Glomerular endothelial cell (primary cell): ENCODE measurements at regions not wholly inside any gene's neighbourhood (a gene's known extent, or its start where the extent isn't known, plus 50 kb on each side); places are given as distances from the start of the nearest gene placed in this dataset.
"Not testable (repeated sequence)": the region's sequence is repeated elsewhere in the genome, so short reads cannot be mapped to it uniquely, and the experiment has no call there.

ENCODE experiments used
- DNase-seq: peaks from one replicate; pipeline ENCODE4 v3.0.0-alpha.2; 2011; ENCODE audit warnings: low read depth, low spot score; ENCODE audit errors: extremely low read depth

DNA sequence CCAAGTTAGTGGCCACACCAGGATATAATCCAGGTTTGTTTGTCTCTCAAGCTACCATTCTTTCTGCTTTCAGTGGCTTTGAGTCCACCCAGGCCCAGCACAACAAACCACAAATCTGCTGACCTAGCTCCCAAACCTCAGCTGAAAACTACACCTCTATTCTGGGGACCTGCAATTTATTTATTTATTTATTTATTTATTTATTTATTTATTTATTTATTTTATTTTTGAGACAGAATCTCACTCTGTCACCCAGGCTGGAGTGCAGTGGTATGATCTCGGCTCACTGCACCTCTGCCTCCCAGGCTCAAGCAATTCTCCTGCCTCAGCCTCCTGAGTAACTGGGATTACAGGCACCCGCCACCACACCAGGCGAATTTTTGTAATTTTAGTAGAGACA lies 229.9 kb upstream of the BTG1 start:
- not testable (repeated sequence) for DNase-seq

DNA sequence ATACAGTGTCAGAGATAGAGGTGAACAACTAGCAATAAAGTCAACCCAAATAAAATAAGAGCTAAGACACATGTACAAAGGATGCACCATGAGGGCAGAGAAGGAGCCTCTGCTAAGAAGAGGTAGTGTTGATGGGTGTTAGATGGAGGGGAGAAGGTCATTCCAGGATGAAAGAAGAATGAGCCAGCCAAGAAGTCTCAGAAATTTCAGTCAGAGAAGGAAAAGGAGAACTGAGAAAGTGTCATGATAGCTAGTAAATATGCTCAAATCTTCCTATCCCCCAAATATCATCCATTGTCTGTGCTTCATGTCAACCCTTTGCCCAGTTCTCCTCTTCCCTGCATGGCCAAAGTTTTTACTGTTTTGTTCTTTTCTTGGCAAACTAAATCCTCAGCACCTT lies 225.2 kb upstream of the BTG1 start:
- no peak for DNase-seq

GRCh38 chr12:92369636-92370035 lies 224.0 kb upstream of the BTG1 start:
- DNase-seq, result no peak

GRCh38 chr12:92369056-92369455 lies 223.4 kb upstream of the BTG1 start:
- DNase-seq, result no peak

DNA sequence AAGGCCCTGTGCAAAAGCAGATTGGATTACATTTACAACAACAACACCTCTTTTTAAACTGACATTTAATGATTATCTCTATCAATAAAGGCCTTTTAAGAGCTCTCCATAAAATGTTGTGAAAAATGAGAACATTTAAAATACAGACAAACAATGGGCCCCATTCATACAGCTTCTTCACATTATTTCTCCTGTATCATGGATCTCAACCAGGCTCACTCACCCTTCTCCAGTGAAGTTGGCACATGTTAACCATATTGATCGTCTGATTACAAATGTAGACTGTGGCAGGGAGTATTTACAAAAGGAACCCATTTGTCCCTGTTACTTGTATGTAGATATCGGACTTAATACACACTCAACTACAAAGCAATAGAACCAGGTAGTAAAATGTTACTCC lies 220.2 kb upstream of the BTG1 start:
- DNase-seq, result no peak

GRCh38 chr12:92365333-92365732 lies 219.7 kb upstream of the BTG1 start:
- no peak for DNase-seq

GRCh38 chr12:92363295-92364146 lies 217.9 kb upstream of the BTG1 start:
- no peak for DNase-seq

DNA sequence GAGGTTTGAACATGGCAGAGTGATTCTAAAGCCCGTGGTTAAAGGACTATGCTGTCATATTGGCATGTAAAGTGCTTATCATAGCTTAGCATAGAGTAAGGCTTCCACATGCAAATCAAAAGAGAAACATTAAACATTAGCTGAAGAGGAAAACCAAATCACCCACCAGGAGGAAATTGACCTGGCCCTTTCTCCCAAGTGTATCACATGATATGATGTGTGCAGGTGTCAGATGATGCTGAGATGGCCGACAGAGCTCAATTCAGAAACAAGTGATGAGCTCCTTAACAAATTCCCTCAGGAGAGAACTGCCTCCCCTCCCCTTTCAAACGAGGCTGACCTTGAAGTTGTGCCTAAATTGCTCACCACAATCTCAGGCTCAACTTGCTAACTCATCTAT lies 217.1 kb upstream of the BTG1 start:
- DNase-seq, result no peak

DNA sequence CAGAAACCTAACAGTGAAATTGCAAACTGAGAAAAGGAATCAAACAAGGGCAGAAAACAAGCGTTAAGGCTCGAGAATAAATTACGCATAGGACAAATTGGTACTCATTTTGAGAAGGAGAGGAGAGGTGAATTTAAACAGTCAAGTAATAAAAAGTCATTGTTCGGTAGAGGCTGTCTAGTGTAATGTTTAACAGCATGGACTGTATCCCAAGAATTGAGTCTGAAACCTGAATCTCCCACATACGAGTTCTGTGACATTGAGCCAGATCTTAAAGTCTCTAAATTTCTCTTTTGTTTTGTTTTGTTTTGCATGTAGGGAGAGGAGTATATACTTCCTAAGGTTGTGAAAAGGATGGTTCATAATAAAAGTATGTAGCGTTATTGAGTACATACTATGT lies 216.5 kb upstream of the BTG1 start:
- no peak for DNase-seq

DNA sequence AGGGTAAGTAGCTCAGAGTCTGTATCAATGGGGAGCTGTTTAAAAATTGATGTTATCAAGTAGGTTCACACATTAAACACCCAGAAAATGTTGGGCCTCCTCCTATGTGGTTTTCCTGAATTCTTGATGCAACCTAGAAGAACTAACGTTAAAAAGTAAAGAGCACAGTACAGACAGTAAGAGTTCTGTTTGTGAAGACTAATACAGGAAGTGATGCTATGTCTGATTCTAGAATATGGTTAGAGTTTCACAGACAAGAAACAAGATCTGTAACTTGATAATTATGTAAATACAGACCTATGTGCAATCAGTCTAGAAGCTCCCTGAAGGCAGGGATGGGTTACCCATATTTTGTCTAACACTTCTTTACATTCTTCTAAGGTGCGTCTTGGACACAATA lies 214.9 kb upstream of the BTG1 start:
- DNase-seq, result no peak

DNA sequence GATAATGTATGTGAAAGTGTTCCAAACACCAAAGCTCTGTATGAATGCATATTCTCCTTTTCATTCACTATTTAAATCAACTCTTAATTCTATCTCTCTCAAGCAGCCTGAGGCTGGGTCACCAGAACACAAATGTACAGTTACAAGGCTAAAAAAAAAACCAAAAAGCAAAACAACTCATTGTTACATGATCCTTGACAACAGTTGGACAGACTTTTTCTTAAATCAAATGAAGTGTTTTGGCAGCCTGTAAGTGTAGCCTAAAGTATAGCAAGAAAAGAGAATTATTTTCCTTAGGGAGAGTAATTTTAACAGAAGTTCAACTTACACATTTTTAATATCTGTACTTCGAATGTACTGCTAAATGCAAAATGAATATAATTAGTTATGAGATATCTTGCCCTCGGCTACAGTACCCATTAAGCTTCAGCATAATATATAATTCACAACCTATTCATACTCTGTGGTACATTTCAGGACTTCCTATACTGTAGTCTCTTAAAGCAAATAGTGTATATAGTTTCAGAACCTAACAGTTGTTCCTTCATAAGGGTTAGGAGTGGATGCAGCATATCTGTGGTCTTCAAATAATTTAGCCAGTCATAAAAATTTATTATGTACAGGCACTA lies 214.0 kb upstream of the BTG1 start:
- no peak for DNase-seq

- DNase-seq, result no peak
Measured at GRCh38 chr12:92357584-92358261, 212.1 kb upstream of the BTG1 start.

DNA sequence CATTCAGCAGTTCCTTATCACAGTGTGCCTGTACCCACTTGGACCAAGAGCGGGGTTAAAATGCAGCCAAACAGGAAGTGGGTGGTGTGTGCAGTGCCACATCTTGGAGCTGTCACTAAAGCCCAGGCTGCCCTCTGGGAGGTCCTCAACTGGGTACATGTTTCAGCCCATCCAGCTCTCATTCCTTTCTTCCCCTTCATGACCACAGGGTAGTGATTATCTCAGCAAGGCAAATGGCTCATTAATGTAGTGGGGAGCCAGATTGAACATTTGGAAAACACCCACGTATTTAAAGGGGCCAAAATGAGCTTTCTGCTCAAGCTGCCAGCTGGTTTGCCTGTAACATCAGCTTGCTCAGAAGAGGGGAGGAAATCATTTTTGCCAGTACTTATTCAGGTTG lies 210.8 kb upstream of the BTG1 start:
- no peak for DNase-seq

DNA sequence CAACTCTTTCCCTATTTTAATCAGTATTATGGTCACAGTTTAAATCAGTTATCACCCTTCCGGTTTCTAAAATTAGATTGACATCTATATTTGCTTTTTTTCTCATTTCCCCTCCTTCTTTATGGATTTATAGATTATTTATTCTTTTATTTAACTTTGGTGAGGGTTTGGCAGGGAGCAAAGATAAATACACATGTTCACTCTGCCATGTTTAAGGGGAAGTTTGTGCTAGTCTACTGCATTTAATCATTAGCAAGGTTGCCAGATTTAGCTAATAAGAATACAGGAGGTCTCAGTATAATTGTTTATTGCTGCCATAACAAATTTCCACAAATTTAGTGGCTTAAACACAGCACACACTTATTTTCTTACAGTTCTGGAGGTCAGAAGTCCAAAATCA lies 204.0 kb upstream of the BTG1 start:
- no peak for DNase-seq

DNA sequence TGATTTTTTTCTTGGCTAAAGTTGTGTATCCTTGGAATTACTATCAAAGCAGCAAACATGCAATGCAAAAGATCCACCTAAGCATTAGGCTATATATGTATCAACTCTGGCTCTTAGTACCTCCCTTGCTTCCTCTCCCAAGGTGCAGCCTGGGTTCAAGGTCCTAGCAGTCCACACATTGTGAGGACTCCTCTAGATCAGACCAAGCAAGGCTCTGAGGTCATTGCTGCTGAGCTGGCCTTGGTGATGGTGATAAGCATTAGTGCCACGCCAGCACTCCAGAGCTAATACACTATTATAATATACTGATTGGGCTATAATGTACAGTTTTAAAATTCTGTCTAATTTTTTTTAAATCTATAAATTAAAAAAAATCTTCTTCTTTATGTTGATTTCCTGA lies 196.9 kb upstream of the BTG1 start:
- DNase-seq, result no peak

DNA sequence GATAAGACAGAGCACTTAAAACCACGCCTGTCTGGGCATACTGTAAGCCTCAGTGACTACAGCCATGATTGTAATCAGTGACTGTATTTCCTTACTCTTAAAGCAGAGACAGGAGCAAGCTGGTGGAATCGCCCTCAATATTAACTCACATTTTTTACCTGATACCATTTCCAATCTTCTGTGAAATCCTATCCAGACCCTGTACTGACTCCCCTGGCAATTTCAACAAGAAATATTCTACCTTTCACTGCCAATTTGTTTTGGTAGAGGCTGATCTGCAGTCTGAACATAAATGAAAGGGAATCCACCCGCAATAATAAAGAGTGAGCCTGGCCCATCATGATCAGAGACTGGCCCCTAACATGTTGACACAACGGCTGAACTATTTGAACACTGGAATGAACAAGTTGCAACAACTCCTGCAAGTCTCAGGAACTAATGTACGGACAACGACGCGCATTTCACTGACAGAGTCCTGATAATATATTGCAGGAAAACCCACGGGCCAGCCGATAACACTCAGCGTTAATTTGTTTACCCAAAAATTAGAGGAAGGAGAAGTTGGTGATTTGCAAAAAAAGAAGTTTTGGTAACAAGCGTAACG lies 195.5 kb upstream of the BTG1 start:
- DNase-seq, result no peak

GRCh38 chr12:92340441-92341064 lies 194.9 kb upstream of the BTG1 start:
- DNase-seq, result no peak

GRCh38 chr12:92340003-92340402 lies 194.4 kb upstream of the BTG1 start:
- DNase-seq, result no peak

DNA sequence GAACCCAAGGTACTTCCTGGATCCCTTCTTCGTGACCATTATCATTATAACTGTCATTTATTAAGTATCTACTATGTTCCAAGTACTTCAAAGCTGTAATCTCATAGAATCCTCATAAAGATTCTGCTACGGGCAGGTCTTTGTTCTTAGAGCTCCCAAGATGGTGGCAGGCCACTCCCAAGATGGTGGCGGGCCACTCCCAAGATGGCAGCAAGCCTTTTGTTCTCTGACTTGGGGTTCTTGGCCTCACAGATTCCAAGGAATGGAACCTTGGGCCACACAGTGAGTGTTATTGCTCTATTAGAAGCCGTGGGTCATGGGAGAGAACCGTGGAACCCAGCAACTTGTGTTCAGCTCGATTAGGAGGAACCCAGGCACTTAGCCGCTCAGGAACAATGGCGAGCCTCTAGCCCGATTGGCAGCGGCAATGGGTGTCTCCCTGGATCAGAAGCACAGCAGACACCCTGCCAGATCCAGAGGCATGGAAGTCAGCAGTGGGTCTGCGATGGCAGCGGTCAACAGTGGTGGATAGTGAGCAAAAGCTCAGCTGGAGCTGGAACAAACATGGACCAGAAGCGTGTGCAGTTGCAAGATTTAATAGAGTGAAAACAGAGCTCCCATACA lies 193.7 kb upstream of the BTG1 start:
- no peak for DNase-seq

GRCh38 chr12:92338671-92339070 lies 193.0 kb upstream of the BTG1 start:
- DNase-seq, result peak; percentile 23

GRCh38 chr12:92338102-92338501 lies 192.5 kb upstream of the BTG1 start:
- no peak for DNase-seq
